ENCODE measurements at regions not wholly inside any gene's neighbourhood (a gene's known extent, or its start where the extent isn't known, plus 50 kb on each side); places are given as distances from the start of the nearest gene placed in this dataset.

- no peak overlapping the region for H2BK20ac ChIP-seq (ENCODE audit: low read length)
- H3K36me3 ChIP-seq (ENCODE audit: control insufficient read depth in 2 of 4, insufficient read depth in 4 of 4, low read length in 3 of 4) = no peaks in the 10 kb centered on the region
- H2BK5ac ChIP-seq (ENCODE audit: low read depth, low read length) = no peak overlapping the region
- H3K4me1 ChIP-seq (replicated peaks in 1 of 4; ENCODE audit: control insufficient read depth in 3 of 4, insufficient read depth in 4 of 4, low read length in 3 of 4) = no peaks in the 10 kb centered on the region
- H3K9me3 ChIP-seq (ENCODE audit: insufficient read depth in 2 of 2, low read depth in 1 of 2, low read length in 1 of 2) = no peaks in the 10 kb centered on the region
- H2BK120ac ChIP-seq (replicated peaks; ENCODE audit: low read depth, low read length) = no peak overlapping the region
- H3K4me2 ChIP-seq (ENCODE audit: insufficient read depth in 1 of 2, low read depth in 2 of 2, low read length in 2 of 2) = no peak overlapping the region
- no peaks in the 10 kb centered on the region for H4K20me1 ChIP-seq (replicated peaks in 1 of 2; ENCODE audit: control insufficient read depth in 1 of 2, insufficient read depth in 2 of 2, low read length in 2 of 2)
- DNase-seq (ENCODE audit: low read depth in 1 of 2, low spot score in 2 of 2) = no peak
- no peak overlapping the region for H3K4ac ChIP-seq (replicated peaks; ENCODE audit: insufficient read length, low read depth, low read length)
- no peaks in the 10 kb centered on the region for H3K79me1 ChIP-seq (ENCODE audit: low read depth, low read length)
- no peak overlapping the region for H2AK5ac ChIP-seq (ENCODE audit: low read depth, low read length)
- H3K27me3 ChIP-seq (replicated peaks in 1 of 4; ENCODE audit: control insufficient read depth in 3 of 4, extremely low read depth in 1 of 4, insufficient read depth in 3 of 4, low read length in 3 of 4) = no peaks in the 10 kb centered on the region
- H3K4me3 ChIP-seq (ENCODE audit: extremely low read depth in 1 of 4, insufficient read depth in 2 of 4, low read depth in 3 of 4, low read length in 4 of 4) = no peak overlapping the region
- no peak overlapping the region for H2AFZ ChIP-seq (ENCODE audit: low read length)
- no peak overlapping the region for H4K91ac ChIP-seq (replicated peaks; ENCODE audit: insufficient read length, low read length)
- H3K9ac ChIP-seq (replicated peaks in 1 of 4; ENCODE audit: extremely low read depth in 1 of 4, low read depth in 3 of 4, low read length in 3 of 4) = no peak overlapping the region
- H3K18ac ChIP-seq (ENCODE audit: extremely low read depth, low read length) = no peak overlapping the region
- H4K5ac ChIP-seq (ENCODE audit: insufficient read length, low read depth, low read length) = no peak overlapping the region
- no peak overlapping the region for H4K8ac ChIP-seq (ENCODE audit: extremely low read depth, insufficient read depth, low read length)
- no peak overlapping the region for H3K14ac ChIP-seq (ENCODE audit: insufficient read length)
- H3K23me2 ChIP-seq (ENCODE audit: low read depth, low read length) = no peaks in the 10 kb centered on the region
- FAIRE-seq = no peak
- no peak overlapping the region for H3K23ac ChIP-seq (ENCODE audit: insufficient read length)
- H2BK15ac ChIP-seq (ENCODE audit: low read length) = no peak overlapping the region
- H3K27ac ChIP-seq (ENCODE audit: low read depth, low read length) = no peak overlapping the region
- no peak overlapping the region for H3K56ac ChIP-seq (replicated peaks; ENCODE audit: insufficient read length, low read depth, low read length)
- CTCF ChIA-PET (ENCODE audit: partially characterized antibody) = interaction anchor here (0.7 to 1.4 kb wide), 2 partner anchors 11 to 13 kb away, joined by 3 read pairs; no protein-coding TSS in a partner anchor
- H2BK12ac ChIP-seq (ENCODE audit: low read depth, low read length) = no peak overlapping the region
- H3K79me2 ChIP-seq (ENCODE audit: control insufficient read depth in 1 of 2, insufficient read depth in 2 of 2, low read length in 2 of 2) = no peaks in the 10 kb centered on the region
- POLR2A ChIA-PET (ENCODE audit: partially characterized antibody) = no interaction called here
- 91% methylated on average over 4 of the region's 4 CpGs; no CpG with 5 or more reads in 1 of the 2 experiments for WGBS, 2 experiments (ENCODE audit: extremely low coverage in 1 of 2, insufficient coverage in 1 of 2, insufficient read length in 1 of 2, insufficient replicate concordance in 2 of 2, low coverage in 1 of 2, low lambda C conversion rate in 2 of 2, missing lambda C conversion rate in 1 of 2)
- TF ChIP-seq SIX5 (IDR thresholded peaks at IDR 0.05; ENCODE audit: low read depth, low read length) (no peak), TAF7 (optimal IDR thresholded peaks at IDR 0.05; ENCODE audit: borderline replicate concordance, low read depth, low read length) (no peak), SP1 (IDR thresholded peaks at IDR 0.05; ENCODE audit: low read depth, low read length) (no peak), GABPA (IDR thresholded peaks at IDR 0.05; ENCODE audit: borderline replicate concordance, insufficient read depth, low read length) (no peak), SP2 (IDR thresholded peaks at IDR 0.05; ENCODE audit: low read length) (no peak), SIRT6 (IDR thresholded peaks at IDR 0.05; ENCODE audit: low read length) (no peak), POLR2A (IDR thresholded peaks at IDR 0.05; ENCODE audit: control extremely low read depth in 1 of 2, low read depth in 2 of 2, low read length in 2 of 2) (no peak), JUN (IDR thresholded peaks at IDR 0.05; ENCODE audit: low read depth, low read length) (no peak)
Measured at GRCh38 chr16:82357237-82357636, 187.2 kb upstream of the MPHOSPH6 start.

Data from H1 (cell line).